ENCODE measurements at regions not wholly inside any gene's neighbourhood (a gene's known extent, or its start where the extent isn't known, plus 50 kb on each side); places are given as distances from the start of the nearest gene placed in this dataset.

GRCh38 chr3:24764236-24764915, 269.7 kb upstream of the THRB start:
- TF ChIP-seq CTCF (IDR thresholded peaks at IDR 0.05) (no peak), ZFX (IDR thresholded peaks at IDR 0.05; ENCODE audit: borderline replicate concordance) (no peak)
